Endothelial cell of umbilical vein (primary cell): ENCODE measurements at regions not wholly inside any gene's neighbourhood (a gene's known extent, or its start where the extent isn't known, plus 50 kb on each side); places are given as distances from the start of the nearest gene placed in this dataset.

Source experiments
- BruUV-seq: library from RNA; stranded (reverse); fragments of 400-500 nt; replicated peaks from 2 replicates; lab custom pipeline; 2021; lab: Mats Ljungman, UMichigan
- CTCF ChIA-PET: fragments of 300-600, 350-600 bp; sonication (Branson Sonifier 250); formaldehyde crosslinking; loops from one replicate; lab custom pipeline; 2021; ENCODE audit warnings: antibody characterized with exemption, inconsistent platforms; lab: Charles Lee
- POLR2A ChIA-PET: fragments of 300-600, 350-600 bp; sonication (Branson Sonifier 250); formaldehyde crosslinking; loops from one replicate; lab custom pipeline; 2021; ENCODE audit warnings: antibody characterized with exemption, inconsistent platforms; lab: Charles Lee
- DNase-seq: peaks from one replicate; pipeline ENCODE4 v3.0.0-alpha.2; 2011; ENCODE audit warnings: low read depth, low spot score
- FAIRE-seq: peaks from 2 replicates; lab custom pipeline; 2011; peaks lifted over from hg19 to GRCh38; lab: Jason Lieb, UNC
- H2AFZ ChIP-seq: 2 replicates; pipeline ENCODE4 v1.6.0; 2012; ENCODE audit warnings: low read depth, low read length, control low read depth, inconsistent platforms
- H3K27ac ChIP-seq: 2 replicates; pipeline ENCODE4 v1.5.1; 2011; ENCODE audit warnings: low read depth, mild to moderate bottlenecking, control low read depth, low read length, moderate library complexity; ENCODE audit not compliant: insufficient read depth
- H3K27me3 ChIP-seq, 2 experiments: 2 replicates each; pipeline versions ENCODE4 v1.6.0 to v1.6.1; 2011; ENCODE audit warnings: low read length in 2 of 2, mixed read lengths in 1 of 2; ENCODE audit not compliant: control insufficient read depth in 2 of 2, insufficient read depth in 2 of 2
- H3K36me3 ChIP-seq, 2 experiments: 2 replicates in 1 of 2; 3 replicates in 1 of 2; pipeline ENCODE4 v1.5.1; 2011; ENCODE audit warnings: low read length in 2 of 2, mild to moderate bottlenecking in 1 of 2, moderate library complexity in 1 of 2; ENCODE audit not compliant: control insufficient read depth in 2 of 2, insufficient read depth in 2 of 2; ENCODE audit errors: extremely low read depth in 1 of 2
- H3K4me1 ChIP-seq: 3 replicates; pipeline ENCODE4 v1.5.1; 2011; ENCODE audit warnings: mild to moderate bottlenecking, low read length; ENCODE audit not compliant: control insufficient read depth, insufficient read depth; ENCODE audit errors: extremely low read depth
- H3K4me2 ChIP-seq: 2 replicates; pipeline ENCODE4 v1.6.1; 2011; ENCODE audit warnings: low read length, control low read depth, mixed read lengths; ENCODE audit not compliant: insufficient read depth
- H3K4me3 ChIP-seq, 3 experiments: fragments of 200-600 bp in 1 of 3; sonication (generic), shearing (Covaris generic) in 1 of 3; replicated peaks in 1 of 3; 2 replicates each; pipeline ENCODE4 v1.5.1; 2011 to 2016; ENCODE audit warnings: control low read depth in 3 of 3, low read length in 3 of 3, mild to moderate bottlenecking in 2 of 3, inconsistent platforms in 1 of 3, low read depth in 1 of 3, moderate library complexity in 1 of 3; ENCODE audit not compliant: insufficient read depth in 1 of 3
- H3K79me2 ChIP-seq: 2 replicates; pipeline ENCODE4 v1.6.0; 2012; ENCODE audit warnings: low read length, inconsistent platforms; ENCODE audit not compliant: control insufficient read depth, insufficient read depth
- H3K9ac ChIP-seq: replicated peaks from 2 replicates; pipeline ENCODE3; 2011; ENCODE audit warnings: low read length, control low read depth; ENCODE audit not compliant: insufficient read depth; ENCODE audit errors: extremely low read depth
- H3K9me1 ChIP-seq: replicated peaks from 3 replicates; pipeline ENCODE4 v1.6.0; 2011; ENCODE audit warnings: mild to moderate bottlenecking, low read length; ENCODE audit not compliant: control insufficient read depth, insufficient read depth; ENCODE audit errors: extremely low read depth
- H3K9me3 ChIP-seq: replicated peaks from 2 replicates; pipeline ENCODE4 v1.5.1; 2012; ENCODE audit warnings: low read length, inconsistent platforms; ENCODE audit not compliant: control insufficient read depth, insufficient read depth
- H4K20me1 ChIP-seq: replicated peaks from 2 replicates; pipeline ENCODE3; 2011; ENCODE audit warnings: mild to moderate bottlenecking, low read length; ENCODE audit not compliant: control insufficient read depth, insufficient read depth; ENCODE audit errors: extremely low read depth
- EZH2 ChIP-seq: IDR thresholded peaks from 2 replicates; pipeline ENCODE4 v1.6.1; 2012; ENCODE audit warnings: borderline replicate concordance, low read depth, mild to moderate bottlenecking, moderate library complexity, low read length, inconsistent platforms; ENCODE audit not compliant: severe bottlenecking
- FOS ChIP-seq: IDR thresholded peaks from 2 replicates; pipeline ENCODE4 v1.6.1; 2011; ENCODE audit warnings: mild to moderate bottlenecking, low read length, moderate library complexity, borderline replicate concordance; ENCODE audit not compliant: insufficient read depth
- GATA2 ChIP-seq: IDR thresholded peaks from 2 replicates; pipeline ENCODE4 v1.7.0; 2011; ENCODE audit warnings: low read depth, mild to moderate bottlenecking, moderate library complexity, mixed read lengths, low read length; ENCODE audit not compliant: insufficient read length, insufficient read depth
- JUN ChIP-seq: IDR thresholded peaks from 2 replicates; pipeline ENCODE4 v1.6.1; 2011; ENCODE audit warnings: borderline replicate concordance, low read depth; ENCODE audit not compliant: insufficient read length, insufficient read depth
- MYC ChIP-seq: IDR thresholded peaks from one replicate; pipeline ENCODE4 v1.6.1; 2011; ENCODE audit warnings: mild to moderate bottlenecking, low read depth, low read length
- POLR2AphosphoS5 ChIP-seq: IDR thresholded peaks from 2 replicates; pipeline ENCODE4 v1.6.1; 2012; ENCODE audit warnings: low read depth, mild to moderate bottlenecking, control low read depth, low read length, moderate library complexity; ENCODE audit not compliant: insufficient read depth
- dilution Hi-C: fragments of 300-500 bp; cut with MboI; formaldehyde crosslinking; loops from one replicate; pipeline ENCODE4 v1.15.0; 2019; ENCODE audit warnings: low sequenced_read_pairs; ENCODE audit not compliant: extremely low pct_ligation_motif_present
- intact Hi-C: fragments of 100-400 bp; cut with micrococcal nuclease; formaldehyde crosslinking; loops from one replicate; pipeline ENCODE4 v1.10.0; 2022
- TF ChIP-seq, protein P1 (sequence below), 2 donors: IDR thresholded peaks; 1 replicate in 1 of 2; 2 replicates in 1 of 2; pipeline ENCODE4 v1.5.1; 2011; ENCODE audit warnings: low read length in 2 of 2, mild to moderate bottlenecking in 2 of 2, moderate library complexity in 2 of 2, control low read depth in 1 of 2, inconsistent platforms in 1 of 2, low read depth in 1 of 2; ENCODE audit not compliant: insufficient read depth in 1 of 2; ENCODE audit errors: extremely low read depth in 1 of 2
- TF ChIP-seq, protein P2 (sequence below): IDR thresholded peaks from 2 replicates; pipeline ENCODE4 v1.6.1; 2011; ENCODE audit not compliant: insufficient read depth, insufficient read length

DNA sequence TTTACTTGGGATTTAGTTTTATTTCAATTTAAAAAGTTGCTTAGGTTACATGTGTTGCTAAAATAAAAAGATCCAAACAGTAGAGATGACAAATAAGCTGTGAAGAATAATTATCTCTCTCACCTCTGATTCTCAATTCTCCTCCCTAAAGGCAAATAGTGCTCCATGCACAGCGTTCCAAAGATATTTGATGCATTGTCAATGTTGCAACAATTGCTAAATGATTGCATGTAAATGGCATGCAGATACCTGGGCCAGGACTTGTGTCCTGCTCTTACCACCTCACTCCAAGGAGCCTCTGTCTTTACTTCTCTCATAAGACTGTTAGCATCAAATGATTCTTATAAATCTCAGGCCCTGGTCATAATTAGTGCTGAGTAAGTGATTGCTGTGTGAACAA, 217.7 kb downstream of the SEC23IP start:
- intact Hi-C loops: no loop called here
- Histone ChIP-seq H3K27me3 (no peaks in the 10 kb centered on the region), H3K36me3 (no peaks in the 10 kb centered on the region), H3K4me3 (no peak overlapping the region), H3K9me1 (no peaks in the 10 kb centered on the region), H3K4me1 (no peaks in the 10 kb centered on the region), H3K27ac (no peak overlapping the region), H3K9me3 (no peaks in the 10 kb centered on the region), H2AFZ (no peak overlapping the region), H4K20me1 (no peaks in the 10 kb centered on the region), H3K4me2 (no peak overlapping the region), H3K79me2 (no peaks in the 10 kb centered on the region), H3K9ac (no peak overlapping the region)
- BruUV-seq: no TSS peak
- no peak for TF ChIP-seq FOS
- TF ChIP-seq GATA2: no peak
- TF ChIP-seq EZH2: no peak
- no peak for TF ChIP-seq MYC
- TF ChIP-seq, protein P1, sequence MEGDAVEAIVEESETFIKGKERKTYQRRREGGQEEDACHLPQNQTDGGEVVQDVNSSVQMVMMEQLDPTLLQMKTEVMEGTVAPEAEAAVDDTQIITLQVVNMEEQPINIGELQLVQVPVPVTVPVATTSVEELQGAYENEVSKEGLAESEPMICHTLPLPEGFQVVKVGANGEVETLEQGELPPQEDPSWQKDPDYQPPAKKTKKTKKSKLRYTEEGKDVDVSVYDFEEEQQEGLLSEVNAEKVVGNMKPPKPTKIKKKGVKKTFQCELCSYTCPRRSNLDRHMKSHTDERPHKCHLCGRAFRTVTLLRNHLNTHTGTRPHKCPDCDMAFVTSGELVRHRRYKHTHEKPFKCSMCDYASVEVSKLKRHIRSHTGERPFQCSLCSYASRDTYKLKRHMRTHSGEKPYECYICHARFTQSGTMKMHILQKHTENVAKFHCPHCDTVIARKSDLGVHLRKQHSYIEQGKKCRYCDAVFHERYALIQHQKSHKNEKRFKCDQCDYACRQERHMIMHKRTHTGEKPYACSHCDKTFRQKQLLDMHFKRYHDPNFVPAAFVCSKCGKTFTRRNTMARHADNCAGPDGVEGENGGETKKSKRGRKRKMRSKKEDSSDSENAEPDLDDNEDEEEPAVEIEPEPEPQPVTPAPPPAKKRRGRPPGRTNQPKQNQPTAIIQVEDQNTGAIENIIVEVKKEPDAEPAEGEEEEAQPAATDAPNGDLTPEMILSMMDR (IDR thresholded peaks at IDR 0.05; ENCODE audit: extremely low read depth in 1 of 2, insufficient read depth in 1 of 2, low read depth in 1 of 2, low read length in 2 of 2): no peak
- no peak for TF ChIP-seq JUN
- TF ChIP-seq POLR2AphosphoS5: no peak
- TF ChIP-seq, protein P2, sequence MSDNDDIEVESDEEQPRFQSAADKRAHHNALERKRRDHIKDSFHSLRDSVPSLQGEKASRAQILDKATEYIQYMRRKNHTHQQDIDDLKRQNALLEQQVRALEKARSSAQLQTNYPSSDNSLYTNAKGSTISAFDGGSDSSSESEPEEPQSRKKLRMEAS: no peak
- POLR2A ChIA-PET: no interaction called here
- no peak for FAIRE-seq
- dilution Hi-C loops: no loop called here
- CTCF ChIA-PET: no interaction called here
- no peak for DNase-seq
